GM18519 (cell line): ENCODE measurements at regions not wholly inside any gene's neighbourhood (a gene's known extent, or its start where the extent isn't known, plus 50 kb on each side); places are given as distances from the start of the nearest gene placed in this dataset.

ENCODE experiments used
- ATAC-seq: cut with Tn5 transposase; IDR thresholded peaks from one replicate; pipeline ENCODE4 v1.9.1; 2021; ENCODE audit warnings: mild to moderate bottlenecking, moderate library complexity; ENCODE audit not compliant: unreplicated experiment, low FRiP score

GRCh38 chr7:8378349-8379019 lies 54.9 kb upstream of the NXPH1 start:
- no peak for ATAC-seq

GRCh38 chr7:8379264-8379663 lies 54.1 kb upstream of the NXPH1 start:
- no peak for ATAC-seq

GRCh38 chr7:8380130-8380529 lies 53.3 kb upstream of the NXPH1 start:
- ATAC-seq: no peak

- no peak for ATAC-seq
Observed at GRCh38 chr7:8382004-8382730, 51.2 kb upstream of the NXPH1 start.
